HepG2 (cell line): ENCODE measurements at regions not wholly inside any gene's neighbourhood (a gene's known extent, or its start where the extent isn't known, plus 50 kb on each side); places are given as distances from the start of the nearest gene placed in this dataset.

Experiments
- ATAC-seq: fragments of 200-7000 bp; cut with Tn5 transposase; 3 replicates; pipeline ENCODE4 v1.9.1; 2020; ENCODE audit warnings: mild to moderate bottlenecking, moderate library complexity
- BruUV-seq: library from RNA; stranded (reverse); fragments of 400-500 nt; replicated peaks from 2 replicates; lab custom pipeline; 2021; lab: Mats Ljungman, UMichigan
- CTCF ChIA-PET: fragments of 300-600 bp; formaldehyde crosslinking; extraction: SDS; loops from one replicate; lab custom pipeline; 2021; ENCODE audit warnings: low total read pairs, inconsistent platforms, low intra/inter-chr PET ratio; lab: Yijun Ruan, JAX
- POLR2A ChIA-PET: fragments of 350-600 bp; sonication (Branson Sonifier 250); formaldehyde crosslinking; loops from one replicate; lab custom pipeline; 2020; ENCODE audit warnings: antibody characterized with exemption, inconsistent platforms; lab: Yijun Ruan, JAX
- DNase-seq: peaks from one replicate; pipeline ENCODE4 v3.0.0-alpha.2; 2015; ENCODE audit warnings: low spot score
- FAIRE-seq: peaks from 3 replicates; lab custom pipeline; 2011; peaks lifted over from hg19 to GRCh38; lab: Jason Lieb, UNC
- H2AFZ ChIP-seq: one replicate; pipeline ENCODE4 v1.6.1; 2011; ENCODE audit warnings: low read length, inconsistent platforms
- H3K27ac ChIP-seq: fragments of 300-600 bp; 3 replicates; pipeline ENCODE4 v1.8.0; 2011; ENCODE audit warnings: mixed run types, mild to moderate bottlenecking, mixed read lengths, low read length, inconsistent platforms; ENCODE audit not compliant: insufficient read depth; ENCODE audit errors: extremely low read length
- H3K27me3 ChIP-seq, 2 experiments: fragments of 200-600 bp in 1 of 2; 2 replicates in 1 of 2; 3 replicates in 1 of 2; pipeline versions ENCODE4 v1.6.0 to v1.8.0; 2011; ENCODE audit warnings: low read length in 2 of 2, mild to moderate bottlenecking in 2 of 2, moderate library complexity in 2 of 2, inconsistent platforms in 1 of 2; ENCODE audit not compliant: insufficient read depth in 2 of 2, control insufficient read depth in 1 of 2
- H3K36me3 ChIP-seq, 2 experiments: fragments of 200-600 bp in 1 of 2; replicated peaks in 1 of 2; 2 replicates in 1 of 2; 3 replicates in 1 of 2; pipeline versions ENCODE4 v1.5.1 to v1.8.0; 2011; ENCODE audit warnings: low read length in 2 of 2, inconsistent platforms in 1 of 2; ENCODE audit not compliant: insufficient read depth in 2 of 2, control insufficient read depth in 1 of 2
- H3K4me1 ChIP-seq: 2 replicates; pipeline ENCODE4 v1.5.1; 2012; ENCODE audit warnings: low read length, inconsistent platforms; ENCODE audit not compliant: insufficient read depth
- H3K4me2 ChIP-seq: 2 replicates; pipeline ENCODE4 v1.6.0; 2011; ENCODE audit warnings: low read depth, low read length, inconsistent platforms
- H3K4me3 ChIP-seq, 3 experiments: fragments of 200-600 bp in 1 of 3; sonication (generic), shearing (Covaris generic) in 1 of 3; replicated peaks in 1 of 3; 2 replicates each; pipeline ENCODE4 v1.5.1; 2011 to 2016; ENCODE audit warnings: low read length in 3 of 3, inconsistent platforms in 2 of 3, low read depth in 2 of 3, mild to moderate bottlenecking in 2 of 3, control low read depth in 1 of 3, mixed read lengths in 1 of 3; ENCODE audit not compliant: insufficient read depth in 1 of 3
- H3K79me2 ChIP-seq: one replicate; pipeline ENCODE4 v1.6.1; 2011; ENCODE audit warnings: low read length, inconsistent platforms; ENCODE audit not compliant: insufficient read depth
- H3K9ac ChIP-seq: 2 replicates; pipeline ENCODE4 v1.6.0; 2011; ENCODE audit warnings: mild to moderate bottlenecking, low read depth, low read length, inconsistent platforms; ENCODE audit not compliant: insufficient read depth
- H3K9me3 ChIP-seq: 2 replicates; pipeline ENCODE4 v1.5.1; 2012; ENCODE audit warnings: mild to moderate bottlenecking, low read length
- H4K20me1 ChIP-seq: 2 replicates; pipeline ENCODE4 v1.6.0; 2011; ENCODE audit warnings: inconsistent platforms, mild to moderate bottlenecking, low read length, moderate library complexity; ENCODE audit not compliant: insufficient read depth
- CCAR2 ChIP-seq: fragments of 200-400 bp; formaldehyde crosslinking; optimal IDR thresholded peaks from 2 replicates; pipeline ENCODE3; 2018; ENCODE audit warnings: low read depth, mild to moderate bottlenecking, low read length, moderate library complexity
- NFRKB ChIP-seq: fragments of 450-650 bp; IDR thresholded peaks from 2 replicates; pipeline ENCODE4 v1.6.1; 2017
- PLRG1 ChIP-seq: fragments of 450-650 bp; conservative IDR thresholded peaks from 2 replicates; pipeline ENCODE4 v1.6.1; 2016
- RFX5 ChIP-seq: IDR thresholded peaks from 2 replicates; pipeline ENCODE4 v1.6.1; 2011; ENCODE audit warnings: low read depth, low read length, improper control_type of control experiment
- RXRA ChIP-seq: sonication (generic); formaldehyde crosslinking; IDR thresholded peaks from 2 replicates; pipeline ENCODE4 v1.5.1; 2020; ENCODE audit warnings: missing genetic modification reagents
- SIN3A ChIP-seq: IDR thresholded peaks from 2 replicates; pipeline ENCODE4 v1.6.1; 2011; ENCODE audit warnings: low read depth, mild to moderate bottlenecking, control low read depth, low read length, borderline replicate concordance
- SKI ChIP-seq: fragments of 450-650 bp; IDR thresholded peaks from one replicate; pipeline ENCODE4 v1.6.1; 2018; ENCODE audit warnings: mild to moderate bottlenecking; ENCODE audit not compliant: partially characterized antibody
- SMAD1 ChIP-seq: sonication (generic); formaldehyde crosslinking; IDR thresholded peaks from 2 replicates; pipeline ENCODE4 v1.4.0; 2020; ENCODE audit warnings: missing genetic modification reagents, low read depth, mild to moderate bottlenecking, borderline replicate concordance
- SP1 ChIP-seq, 2 experiments: fragments of 450-650 bp in 1 of 2; sonication (generic) in 1 of 2; formaldehyde crosslinking in 1 of 2; IDR thresholded peaks; 2 replicates each; pipeline versions ENCODE4 v1.4.0 to v1.6.1; 2016 to 2020; ENCODE audit warnings: missing genetic modification reagents in 1 of 2
- TBX2 ChIP-seq: sonication (generic); formaldehyde crosslinking; IDR thresholded peaks from 2 replicates; pipeline ENCODE4 v1.5.0; 2020; ENCODE audit warnings: missing genetic modification reagents, mild to moderate bottlenecking, borderline replicate concordance
- ZBTB3 ChIP-seq: sonication (generic); formaldehyde crosslinking; IDR thresholded peaks from 2 replicates; pipeline ENCODE4 v1.4.0; 2020; ENCODE audit warnings: low read depth, mild to moderate bottlenecking, moderate library complexity, missing genetic modification reagents, borderline replicate concordance
- ZFP1 ChIP-seq: IDR thresholded peaks from 2 replicates; pipeline ENCODE4 v1.6.1; 2016
- ZKSCAN1 ChIP-seq: fragments of 150-350 bp; IDR thresholded peaks from 2 replicates; pipeline ENCODE4 v1.6.1; 2014; ENCODE audit warnings: low read length
- ZNF382 ChIP-seq: sonication (generic); formaldehyde crosslinking; IDR thresholded peaks from 2 replicates; pipeline ENCODE4 v1.5.0; 2020; ENCODE audit warnings: missing genetic modification reagents, mild to moderate bottlenecking, borderline replicate concordance
- ZNF383 ChIP-seq: sonication (generic); formaldehyde crosslinking; IDR thresholded peaks from 2 replicates; pipeline ENCODE4 v1.4.0; 2020; ENCODE audit warnings: missing genetic modification reagents, mild to moderate bottlenecking, borderline replicate concordance
- ZNF619 ChIP-seq: sonication (generic); formaldehyde crosslinking; IDR thresholded peaks from 2 replicates; pipeline ENCODE4 v1.4.0; 2020; ENCODE audit warnings: mild to moderate bottlenecking, missing genetic modification reagents
- ZNF773 ChIP-seq: sonication (generic); formaldehyde crosslinking; IDR thresholded peaks from 2 replicates; pipeline ENCODE4 v1.4.0; 2020; ENCODE audit warnings: missing genetic modification reagents, borderline replicate concordance
- ZNF777 ChIP-seq: sonication (generic); formaldehyde crosslinking; IDR thresholded peaks from 2 replicates; pipeline ENCODE4 v1.4.0; 2020; ENCODE audit warnings: missing genetic modification reagents
- ZNF782 ChIP-seq: sonication (generic); formaldehyde crosslinking; IDR thresholded peaks from 2 replicates; pipeline ENCODE4 v1.4.0; 2020; ENCODE audit warnings: missing genetic modification reagents, mild to moderate bottlenecking, borderline replicate concordance
- WGBS: methylation state at CpG from one replicate; pipeline ENCODE4 v1.1.6; 2017; ENCODE audit warnings: low lambda C conversion rate; 5-methylcytosine and 5-hydroxymethylcytosine counted together
- in situ Hi-C: cut with HindIII; loops from 2 replicates; pipeline ENCODE4 v1.10.0; 2017; ENCODE audit warnings: low pct_unique_long_range_greater_than_20kb; ENCODE audit not compliant: extremely low pct_ligation_motif_present
- intact Hi-C: fragments of 100-400 bp; cut with micrococcal nuclease; formaldehyde crosslinking; loops from one replicate; pipeline ENCODE4 v1.10.0; 2022; ENCODE audit not compliant: unreplicated experiment
- TF ChIP-seq, protein P1 (sequence below): IDR thresholded peaks from 2 replicates; pipeline ENCODE4 v1.6.1; 2016

DNA sequence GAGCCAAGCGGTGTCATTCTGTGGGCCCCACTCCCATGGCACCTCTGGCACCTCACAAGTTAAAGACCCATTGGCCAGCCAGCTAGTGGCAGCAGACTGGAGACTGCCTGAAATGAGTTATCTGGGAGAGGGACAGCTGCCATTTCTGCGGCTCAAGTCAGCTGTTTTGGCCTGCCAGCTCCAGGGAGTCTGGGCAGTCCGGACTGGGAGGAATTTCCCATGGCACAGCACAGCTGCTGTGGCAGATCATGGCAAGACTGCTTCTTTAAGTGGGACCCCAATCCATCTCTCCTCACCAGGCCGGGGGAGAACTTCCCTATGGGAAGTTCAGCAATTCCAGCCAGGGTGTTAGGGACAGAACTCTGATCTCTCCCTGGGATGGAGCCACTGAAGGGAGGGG, 2187.6 kb upstream of the CELF4 start:
- H3K4me1 ChIP-seq = no peaks in the 10 kb centered on the region
- H2AFZ ChIP-seq = no peak overlapping the region
- H3K4me3 ChIP-seq = no peak overlapping the region
- DNase-seq (no peak), FAIRE-seq (no peak), ATAC-seq (no peak)
- intact Hi-C loops = no loop called here
- H4K20me1 ChIP-seq = no peaks in the 10 kb centered on the region
- H3K27ac ChIP-seq = no peak overlapping the region
- peaks cover 8% of the 10 kb centered on the region for H3K9me3 ChIP-seq
- POLR2A ChIA-PET = no interaction called here
- no peaks in the 10 kb centered on the region for H3K79me2 ChIP-seq
- BruUV-seq = no TSS peak
- no peak overlapping the region for H3K4me2 ChIP-seq
- peaks cover 0 to 6% of the 10 kb centered on the region in 2 experiments; a peak in 1 of 5 replicates for H3K36me3 ChIP-seq
- H3K27me3 ChIP-seq = no peaks in the 10 kb centered on the region
- in situ Hi-C loops = no loop called here
- CTCF ChIA-PET = no interaction called here
- TF ChIP-seq ZNF777 (CRISPR knock-in tag) = no peak
- H3K9ac ChIP-seq = no peak overlapping the region
- no CpG with 5 or more reads among the region's 4 CpGs for WGBS

DNA sequence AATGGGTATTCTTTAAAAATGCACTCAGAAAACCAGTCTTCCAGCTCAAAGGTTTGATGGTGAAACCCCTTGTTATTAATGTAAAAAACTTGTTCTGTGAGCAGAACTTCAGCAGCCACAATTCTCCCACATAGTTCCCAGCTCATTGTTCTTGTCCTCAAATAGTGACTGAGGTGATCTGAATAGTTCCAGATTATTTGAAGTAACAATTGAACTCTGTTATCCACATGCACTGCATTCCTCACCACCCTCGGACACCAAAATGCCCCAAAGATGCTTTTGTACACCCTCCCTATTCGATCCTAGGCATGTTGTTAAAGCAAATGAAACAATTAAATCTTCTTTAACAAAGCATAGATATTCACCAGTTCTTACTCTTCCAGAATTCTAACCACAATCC, 2186.8 kb upstream of the CELF4 start:
- in situ Hi-C loops = no loop called here
- Histone ChIP-seq H3K27me3 (no peaks in the 10 kb centered on the region), H3K4me1 (no peaks in the 10 kb centered on the region), H2AFZ (no peak overlapping the region)
- 72% methylated on average over 2 of the region's 2 CpGs for WGBS
- FAIRE-seq = no peak
- TF ChIP-seq NFRKB = no peak
- no peak for TF ChIP-seq ZNF619 (CRISPR knock-in tag)
- no peak for TF ChIP-seq SIN3A
- TF ChIP-seq ZNF383 (CRISPR knock-in tag) = no peak
- TF ChIP-seq PLRG1 = no peak
- no peak for TF ChIP-seq RFX5
- TF ChIP-seq RXRA (CRISPR knock-in tag) = no peak
- no peak for TF ChIP-seq ZNF773 (CRISPR knock-in tag)
- TF ChIP-seq ZBTB3 (CRISPR knock-in tag) = no peak
- TF ChIP-seq CCAR2 = no peak
- no peak for TF ChIP-seq ZNF782 (CRISPR knock-in tag)
- TF ChIP-seq ZFP1 (CRISPR knock-in tag) = no peak
- no peak for TF ChIP-seq TBX2
- TF ChIP-seq, protein P1, sequence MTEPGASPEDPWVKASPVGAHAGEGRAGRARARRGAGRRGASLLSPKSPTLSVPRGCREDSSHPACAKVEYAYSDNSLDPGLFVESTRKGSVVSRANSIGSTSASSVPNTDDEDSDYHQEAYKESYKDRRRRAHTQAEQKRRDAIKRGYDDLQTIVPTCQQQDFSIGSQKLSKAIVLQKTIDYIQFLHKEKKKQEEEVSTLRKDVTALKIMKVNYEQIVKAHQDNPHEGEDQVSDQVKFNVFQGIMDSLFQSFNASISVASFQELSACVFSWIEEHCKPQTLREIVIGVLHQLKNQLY (CRISPR knock-in tag) = no peak
- no peak for TF ChIP-seq ZNF382
- no peak for TF ChIP-seq SP1 (IDR thresholded peaks at IDR 0.05)
- no peak for TF ChIP-seq SP1 (CRISPR knock-in tag; IDR thresholded peaks at IDR 0.05)
- no peak for TF ChIP-seq ZKSCAN1
- no peak for TF ChIP-seq SMAD1 (CRISPR knock-in tag)
- TF ChIP-seq SKI = no peak
- TF ChIP-seq, all 625 proteins: peak for 0
- H3K4me2 ChIP-seq = no peak overlapping the region
- no peaks in the 10 kb centered on the region for H4K20me1 ChIP-seq
- BruUV-seq = no TSS peak
- ChIA-PET POLR2A (no interaction called here), CTCF (no interaction called here)
- H3K9ac ChIP-seq = no peak overlapping the region
- H3K4me3 ChIP-seq = no peak overlapping the region
- H3K27ac ChIP-seq = no peak overlapping the region
- H3K79me2 ChIP-seq = no peaks in the 10 kb centered on the region
- no peak for ATAC-seq
- intact Hi-C loops = no loop called here
- no peak for DNase-seq
- H3K36me3 ChIP-seq = peaks cover 0 to 6% of the 10 kb centered on the region in 2 experiments; a peak in 1 of 5 replicates
- peaks cover 8% of the 10 kb centered on the region for H3K9me3 ChIP-seq
